K562 (cell line): ENCODE measurements at regions not wholly inside any gene's neighbourhood (a gene's known extent, or its start where the extent isn't known, plus 50 kb on each side); places are given as distances from the start of the nearest gene placed in this dataset.
A peak's percentile ranks its signal among the peaks of the same experiment; 100 is the strongest.

Source experiments
- ATAC-seq: fragments of 200-7000 bp; cut with Tn5 transposase; 3 replicates; pipeline ENCODE4 v1.9.1; 2020; ENCODE audit warnings: moderate library complexity
- BruUV-seq: library from RNA; stranded (reverse); fragments of 400-500 nt; replicated peaks from 2 replicates; lab custom pipeline; 2021; lab: Mats Ljungman, UMichigan
- CTCF ChIA-PET: fragments of 300-600 bp; formaldehyde crosslinking; extraction: SDS; loops from one replicate; lab custom pipeline; 2021; ENCODE audit warnings: low intra/inter-chr PET ratio; lab: Yijun Ruan, JAX
- POLR2A ChIA-PET: fragments of 300-600, 350-650 bp; sonication (Branson Sonifier 250); formaldehyde crosslinking; extraction: SDS; loops from one replicate; lab custom pipeline; 2021; ENCODE audit warnings: antibody characterized with exemption, inconsistent platforms; lab: Yijun Ruan, JAX
- DNase-seq, 4 experiments: peaks; one replicate each; pipeline versions ENCODE4 v3.0.0 to v3.0.0-alpha.2; 2011 to 2018; ENCODE audit warnings: low spot score in 3 of 4, mixed read lengths in 3 of 4; ENCODE audit errors: extremely low read depth in 1 of 4
- FAIRE-seq: peaks from 2 replicates; lab custom pipeline; 2011; peaks lifted over from hg19 to GRCh38; lab: Jason Lieb, UNC
- H2AFZ ChIP-seq: 2 replicates; pipeline ENCODE4 v1.6.0; 2011; ENCODE audit warnings: low read depth, low read length, control low read depth, inconsistent platforms
- H3K27ac ChIP-seq: fragments of 200-600 bp; 3 replicates; pipeline ENCODE4 v1.8.0; 2011; ENCODE audit warnings: low read depth, mild to moderate bottlenecking, control low read depth, inconsistent platforms, low read length, moderate library complexity, mixed read lengths; ENCODE audit errors: extremely low read depth
- H3K27me3 ChIP-seq, 2 experiments: fragments of 300-600 bp in 1 of 2; 2 replicates in 1 of 2; 3 replicates in 1 of 2; pipeline versions ENCODE4 v1.6.0 to v1.8.0; 2011; ENCODE audit warnings: inconsistent platforms in 2 of 2, low read length in 2 of 2, mild to moderate bottlenecking in 1 of 2, mixed read lengths in 1 of 2, moderate library complexity in 1 of 2; ENCODE audit not compliant: control insufficient read depth in 2 of 2, insufficient read depth in 2 of 2
- H3K36me3 ChIP-seq: fragments of 300-600 bp; 3 replicates; pipeline ENCODE4 v1.8.0; 2011; ENCODE audit warnings: mild to moderate bottlenecking, low read length, inconsistent platforms; ENCODE audit not compliant: control insufficient read depth, insufficient read depth
- H3K4me1 ChIP-seq, 2 experiments: fragments of 200-600 bp in 1 of 2; replicated peaks in 1 of 2; 2 replicates in 1 of 2; 3 replicates in 1 of 2; pipeline versions ENCODE4 v1.5.1 to v1.8.0; 2011; ENCODE audit warnings: inconsistent platforms in 2 of 2, low read length in 2 of 2, mild to moderate bottlenecking in 1 of 2, mixed read lengths in 1 of 2, moderate library complexity in 1 of 2; ENCODE audit not compliant: control insufficient read depth in 2 of 2, insufficient read depth in 2 of 2
- H3K4me2 ChIP-seq: 2 replicates; pipeline ENCODE4 v1.6.1; 2011; ENCODE audit warnings: low read length, control low read depth, inconsistent platforms, mixed read lengths; ENCODE audit not compliant: insufficient read depth
- H3K4me3 ChIP-seq: fragments of 200-600 bp; sonication (generic), shearing (Covaris generic); 2 replicates; pipeline ENCODE4 v1.5.1; 2016; ENCODE audit warnings: control low read depth, inconsistent platforms
- H3K79me2 ChIP-seq: fragments of 200-600 bp; 3 replicates; pipeline ENCODE4 v1.8.0; 2011; ENCODE audit warnings: low read length, inconsistent platforms; ENCODE audit not compliant: control insufficient read depth, insufficient read depth
- H3K9ac ChIP-seq, 2 experiments: 2 replicates each; pipeline versions ENCODE4 v1.6.0 to v1.6.1; 2011; ENCODE audit warnings: low read depth in 2 of 2, low read length in 2 of 2, control low read depth in 1 of 2, inconsistent platforms in 1 of 2, mild to moderate bottlenecking in 1 of 2, mixed read lengths in 1 of 2; ENCODE audit not compliant: insufficient read depth in 1 of 2
- H3K9me1 ChIP-seq: one replicate; pipeline ENCODE4 v1.6.0; 2011; ENCODE audit warnings: inconsistent platforms, mild to moderate bottlenecking, low read length, moderate library complexity; ENCODE audit not compliant: control insufficient read depth, insufficient read depth
- H3K9me3 ChIP-seq: replicated peaks from 2 replicates; pipeline ENCODE4 v1.5.1; 2011; ENCODE audit warnings: low read depth, low read length, inconsistent platforms; ENCODE audit not compliant: control insufficient read depth, insufficient read depth
- H4K20me1 ChIP-seq: replicated peaks from 2 replicates; pipeline ENCODE4 v1.6.1; 2011; ENCODE audit warnings: low read length, inconsistent platforms, mixed read lengths; ENCODE audit not compliant: control insufficient read depth, insufficient read depth
- ETV5 ChIP-seq: sonication (generic); formaldehyde crosslinking; IDR thresholded peaks from 2 replicates; pipeline ENCODE4 v1.4.0; 2020; ENCODE audit warnings: low read depth, mild to moderate bottlenecking, missing genetic modification reagents
- HDAC2 ChIP-seq: fragments of 450-650 bp; IDR thresholded peaks from 2 replicates; pipeline ENCODE4 v1.6.1; 2016; ENCODE audit warnings: mild to moderate bottlenecking
- HNRNPK ChIP-seq: fragments of 200-400 bp; formaldehyde crosslinking; IDR thresholded peaks from one replicate; pipeline ENCODE4 v1.6.1; 2018; ENCODE audit warnings: mild to moderate bottlenecking, low read depth, low read length; ENCODE audit not compliant: poor library complexity, severe bottlenecking
- U2AF2 ChIP-seq: fragments of 200-400 bp; formaldehyde crosslinking; optimal IDR thresholded peaks from 2 replicates; pipeline ENCODE3; 2017; ENCODE audit warnings: low read depth, mild to moderate bottlenecking, low read length
- ZFPM2 ChIP-seq: fragments of 250-450 bp; sonication (Bioruptor Pico); IDR thresholded peaks from 2 replicates; pipeline ENCODE4 v1.5.1; 2022; ENCODE audit warnings: mild to moderate bottlenecking
- ZKSCAN1 ChIP-seq: fragments of 150-350 bp; IDR thresholded peaks from 2 replicates; pipeline ENCODE4 v1.6.1; 2016; ENCODE audit warnings: low read depth, low read length
- WGBS: fragments of 100-300 bp; shearing (Covaris generic); methylation state at CpG from one replicate; pipeline ENCODE4 v1.1.6; 2016; ENCODE audit warnings: low coverage, mixed read lengths; ENCODE audit not compliant: insufficient coverage; ENCODE audit errors: missing lambda C conversion rate; 5-methylcytosine and 5-hydroxymethylcytosine counted together
- in situ Hi-C: fragments of 300-500 bp; cut with MboI; formaldehyde crosslinking; loops from 4 replicates; pipeline ENCODE4 v1.15.0; 2018; ENCODE audit warnings: inconsistent platforms, mixed read lengths
- intact Hi-C: fragments of 100-400 bp; cut with micrococcal nuclease; formaldehyde crosslinking; loops from 2 replicates; pipeline ENCODE4 v1.14.2; 2022
- TF ChIP-seq, protein P1 (sequence below), 2 experiments: fragments of 450-650 bp in 1 of 2; sonication (generic) in 1 of 2; formaldehyde crosslinking in 1 of 2; IDR thresholded peaks in 1 of 2; conservative IDR thresholded peaks in 1 of 2; 2 replicates each; pipeline versions ENCODE4 v1.6.1 to v1.8.1; 2016 to 2023; ENCODE audit warnings: mild to moderate bottlenecking in 2 of 2, moderate library complexity in 2 of 2, inconsistent platforms in 1 of 2, missing genetic modification reagents in 1 of 2

DNA sequence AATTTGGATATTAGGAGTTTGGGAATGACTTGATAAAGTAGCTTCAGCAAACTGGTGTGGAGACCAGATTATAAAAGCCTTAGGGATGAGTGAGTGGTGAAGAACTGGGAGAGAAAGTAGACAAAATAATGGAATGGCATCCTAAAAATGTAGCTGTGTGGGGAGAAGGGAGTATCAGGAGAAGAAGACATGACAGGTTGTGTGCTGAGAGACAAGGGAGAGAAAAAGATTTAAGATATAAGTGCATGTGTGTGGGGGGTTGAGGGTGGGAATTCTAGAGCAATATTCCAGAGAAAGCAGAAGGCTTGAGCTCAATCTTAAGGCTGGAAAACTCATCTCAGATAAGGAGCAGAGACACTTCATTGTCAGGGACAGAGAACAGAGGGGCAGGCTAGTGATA, 159.5 kb downstream of the HNMT start (continued):
- TF ChIP-seq HDAC2 (no peak), U2AF2 (no peak), ZKSCAN1 (no peak)
- TF ChIP-seq, all 486 proteins: peak for 0

DNA sequence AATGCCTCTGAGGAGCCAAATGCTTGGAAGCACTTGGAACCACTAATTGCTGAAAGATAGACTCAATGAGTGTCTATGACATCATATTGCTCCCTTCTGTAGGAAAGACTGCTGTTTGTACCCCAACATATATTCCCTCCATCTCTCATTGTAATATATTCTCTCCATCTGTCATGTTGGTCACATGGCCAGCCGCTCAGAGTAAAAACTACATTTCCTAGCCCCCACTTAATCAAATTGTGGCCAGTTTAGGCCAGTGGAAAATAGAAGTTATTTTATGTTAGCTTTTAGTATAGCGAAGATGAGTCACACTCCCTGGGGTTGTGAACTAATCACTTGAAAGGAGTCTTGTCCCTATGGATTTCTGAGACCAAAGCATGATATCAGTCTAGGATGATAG, 160.2 kb downstream of the HNMT start:
- no peaks in the 10 kb centered on the region for H4K20me1 ChIP-seq
- H3K4me1 ChIP-seq = no peaks in the 10 kb centered on the region
- in situ Hi-C loops (no loop called here), intact Hi-C loops (no loop called here)
- FAIRE-seq (no peak), DNase-seq (no peak), ATAC-seq (no peak)
- H3K9me1 ChIP-seq = no peaks in the 10 kb centered on the region
- H3K79me2 ChIP-seq = no peaks in the 10 kb centered on the region
- no peak overlapping the region for H3K9ac ChIP-seq
- H2AFZ ChIP-seq = no peak overlapping the region
- ChIA-PET CTCF (no interaction called here), POLR2A (interaction anchor here (0.7 kb wide), 1 partner anchor 85 kb away, joined by 3 read pairs; no protein-coding TSS in a partner anchor)
- H3K27ac ChIP-seq = no peak overlapping the region
- WGBS = 0% methylated on average over 2 of the region's 2 CpGs
- H3K4me2 ChIP-seq = no peak overlapping the region
- H3K4me3 ChIP-seq = no peak overlapping the region
- TF ChIP-seq, protein P1, sequence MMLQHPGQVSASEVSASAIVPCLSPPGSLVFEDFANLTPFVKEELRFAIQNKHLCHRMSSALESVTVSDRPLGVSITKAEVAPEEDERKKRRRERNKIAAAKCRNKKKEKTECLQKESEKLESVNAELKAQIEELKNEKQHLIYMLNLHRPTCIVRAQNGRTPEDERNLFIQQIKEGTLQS (IDR thresholded peaks at IDR 0.05) = 0 out of 2 replicates have a peak, but pooled peaks have one; percentile 15
- TF ChIP-seq, protein P1 (CRISPR knock-in tag; conservative IDR thresholded peaks at IDR 0.05) = no peak
- no peak for TF ChIP-seq ZFPM2 (CRISPR knock-in tag)
- TF ChIP-seq ETV5 (CRISPR knock-in tag) = no peak
- TF ChIP-seq HNRNPK = no peak
- H3K36me3 ChIP-seq = no peaks in the 10 kb centered on the region
- no peaks in the 10 kb centered on the region for H3K27me3 ChIP-seq
- no peaks in the 10 kb centered on the region for H3K9me3 ChIP-seq
- BruUV-seq = no TSS peak
